Gastrocnemius medialis (tissue), 4 donors: ENCODE measurements at regions not wholly inside any gene's neighbourhood (a gene's known extent, or its start where the extent isn't known, plus 50 kb on each side); places are given as distances from the start of the nearest gene placed in this dataset.

Experiments
- CTCF ChIP-seq, 5 experiments: fragments of 450-650 bp in 3 of 5; fragments of 200-600 bp in 2 of 5; sonication (generic) in 2 of 5; IDR thresholded peaks in 4 of 5; conservative IDR thresholded peaks in 1 of 5; 1 replicate in 4 of 5; 2 replicates in 1 of 5; pipeline ENCODE4 v1.5.1; 2016 to 2019; ENCODE audit warnings: antibody characterized with exemption in 5 of 5, mild to moderate bottlenecking in 3 of 5, moderate library complexity in 3 of 5
- POLR2A ChIP-seq, 2 donors: fragments of 450-650 bp; IDR thresholded peaks; one replicate each; pipeline ENCODE4 v1.6.1; 2017; ENCODE audit warnings: antibody characterized with exemption in 2 of 2, mild to moderate bottlenecking in 2 of 2, moderate library complexity in 2 of 2

- TF ChIP-seq CTCF (IDR thresholded peaks at IDR 0.05 in 4 of 5, conservative IDR thresholded peaks at IDR 0.05 in 1 of 5) (no peak), POLR2A (IDR thresholded peaks at IDR 0.05) (no peak)
These were observed 422.2 kb upstream of the ADAMTS9 start for GRCh38 chr3:65109966-65110500.
